Esophagus (tissue), 2 donors: ENCODE measurements at regions not wholly inside any gene's neighbourhood (a gene's known extent, or its start where the extent isn't known, plus 50 kb on each side); places are given as distances from the start of the nearest gene placed in this dataset.

Source experiments
- H3K27ac ChIP-seq, 2 donors: one replicate each; pipeline ENCODE4 v1.5.1; 2013; ENCODE audit warnings: low read depth in 2 of 2, mild to moderate bottlenecking in 2 of 2, inconsistent platforms in 1 of 2, low read length in 1 of 2, moderate library complexity in 1 of 2
- H3K27me3 ChIP-seq, 2 donors: one replicate each; pipeline ENCODE4 v1.6.1; 2013; ENCODE audit warnings: low read length in 2 of 2, control low read depth in 1 of 2, mild to moderate bottlenecking in 1 of 2; ENCODE audit not compliant: insufficient read depth in 2 of 2, control insufficient read depth in 1 of 2
- H3K36me3 ChIP-seq, 2 donors: one replicate each; pipeline ENCODE4 v1.6.1; 2013; ENCODE audit warnings: low read length in 1 of 2; ENCODE audit not compliant: control insufficient read depth in 2 of 2, insufficient read depth in 2 of 2
- H3K4me1 ChIP-seq, 2 donors: one replicate each; pipeline ENCODE4 v1.6.1; 2013; ENCODE audit warnings: low read length in 1 of 2; ENCODE audit not compliant: control insufficient read depth in 2 of 2, insufficient read depth in 2 of 2
- H3K4me3 ChIP-seq, 2 donors: one replicate each; pipeline ENCODE4 v1.5.1; 2013; ENCODE audit warnings: low read length in 2 of 2, mild to moderate bottlenecking in 2 of 2, low read depth in 1 of 2, moderate library complexity in 1 of 2
- H3K9me3 ChIP-seq, 2 donors: one replicate each; pipeline ENCODE4 v1.6.1; 2013; ENCODE audit warnings: mild to moderate bottlenecking in 2 of 2, low read depth in 1 of 2, low read length in 1 of 2, moderate library complexity in 1 of 2; ENCODE audit not compliant: control insufficient read depth in 2 of 2, insufficient read depth in 1 of 2
- WGBS, 2 donors: extraction: QIAGEN DNeasy Blood & Tissue Kit; methylation state at CpG; one replicate each; pipeline ENCODE4 v1.1.7; 2013; 5-methylcytosine and 5-hydroxymethylcytosine counted together
- donor health status: healthy with polysubstance abuse.
- donor health status: Bipolar disorder and iron deficiency.

DNA sequence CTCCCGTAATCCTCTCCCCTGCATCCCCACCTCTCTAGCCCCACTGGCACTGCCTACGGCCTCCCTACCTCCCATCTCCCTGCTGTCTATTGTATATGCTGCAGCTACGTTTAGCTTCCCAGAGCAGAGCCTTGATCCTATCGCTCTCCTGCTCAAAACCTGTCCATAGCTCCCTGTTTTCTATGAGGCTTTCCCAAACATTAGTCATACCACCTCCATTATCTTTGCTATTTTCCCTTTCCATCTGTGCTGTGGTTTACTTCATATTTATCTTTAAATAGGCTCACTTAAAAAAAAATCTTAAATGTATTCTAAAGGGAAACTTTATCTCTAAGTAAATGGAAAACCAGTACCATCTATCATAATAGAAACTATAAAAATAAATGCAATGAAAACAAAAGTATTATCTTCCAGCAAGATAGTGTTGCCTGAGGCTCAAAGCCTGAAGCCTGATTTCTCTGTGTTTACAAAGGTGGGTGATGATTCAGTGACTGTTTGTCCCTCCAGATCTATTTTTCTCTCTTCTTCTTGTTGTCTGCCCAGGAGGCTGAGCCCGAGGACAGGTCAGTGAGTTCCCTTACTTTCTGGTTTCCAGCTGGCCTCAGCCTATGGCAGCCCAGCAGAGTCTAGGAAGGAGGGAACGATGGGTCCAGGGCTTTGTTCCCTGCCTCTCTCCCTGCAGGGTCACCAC is 397.1 kb upstream of the CFAP20DC start:
- Histone ChIP-seq H3K9me3 (no peaks in the 10 kb centered on the region), H3K36me3 (no peaks in the 10 kb centered on the region), H3K27me3 (no peaks in the 10 kb centered on the region), H3K4me3 (no peak overlapping the region), H3K27ac (no peak overlapping the region), H3K4me1 (peaks cover 2% of the 10 kb centered on the region in 2 donors)
- 82 to 83% methylated on average over 6 of the region's 6 CpGs for WGBS, 2 donors

DNA sequence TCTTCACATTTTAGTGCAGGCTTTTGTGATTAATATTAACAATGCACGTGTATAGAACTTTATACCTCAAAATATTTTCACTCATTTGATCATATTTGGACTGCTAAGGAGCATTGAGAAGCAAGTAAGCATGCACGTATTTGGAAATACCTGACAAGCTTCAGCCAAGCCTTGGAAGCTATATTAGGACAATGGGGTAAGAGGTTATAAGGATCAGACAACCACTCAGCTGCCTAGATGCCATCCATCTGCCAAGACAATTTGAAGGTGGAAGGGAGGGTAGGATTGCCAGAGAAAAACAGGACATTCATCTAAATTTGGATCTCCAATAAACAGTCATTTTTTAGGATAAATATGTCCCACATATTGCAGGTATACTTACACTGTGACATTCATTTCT is 394.9 kb upstream of the CFAP20DC start:
- Histone ChIP-seq H3K4me3 (no peak overlapping the region), H3K36me3 (no peaks in the 10 kb centered on the region), H3K4me1 (no peaks in the 10 kb centered on the region), H3K27ac (no peak overlapping the region), H3K27me3 (no peaks in the 10 kb centered on the region), H3K9me3 (no peaks in the 10 kb centered on the region)
- 41 to 60% methylated on average over 2 of the region's 2 CpGs for WGBS, 2 donors

DNA sequence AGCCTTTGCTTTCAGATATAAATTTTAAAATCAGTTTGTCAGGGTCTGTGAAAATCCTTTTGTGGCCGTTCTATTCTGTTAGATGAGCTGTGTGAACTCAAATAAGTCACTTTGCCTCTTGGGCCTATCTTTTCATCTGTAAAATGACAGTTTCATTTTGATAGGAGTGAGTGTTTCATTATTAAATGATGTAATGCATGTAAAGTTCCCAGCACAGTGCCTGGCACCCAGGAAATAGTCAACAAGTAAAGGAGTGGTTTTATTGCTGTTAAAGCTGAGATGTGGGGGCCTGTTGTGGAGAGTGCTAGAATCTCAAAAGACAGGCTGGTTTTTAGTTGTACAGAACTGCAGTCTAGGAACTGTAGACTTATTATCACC is 394.5 kb upstream of the CFAP20DC start:
- WGBS, 2 donors = 37 to 48% methylated on average over 1 of the region's 1 CpG

DNA sequence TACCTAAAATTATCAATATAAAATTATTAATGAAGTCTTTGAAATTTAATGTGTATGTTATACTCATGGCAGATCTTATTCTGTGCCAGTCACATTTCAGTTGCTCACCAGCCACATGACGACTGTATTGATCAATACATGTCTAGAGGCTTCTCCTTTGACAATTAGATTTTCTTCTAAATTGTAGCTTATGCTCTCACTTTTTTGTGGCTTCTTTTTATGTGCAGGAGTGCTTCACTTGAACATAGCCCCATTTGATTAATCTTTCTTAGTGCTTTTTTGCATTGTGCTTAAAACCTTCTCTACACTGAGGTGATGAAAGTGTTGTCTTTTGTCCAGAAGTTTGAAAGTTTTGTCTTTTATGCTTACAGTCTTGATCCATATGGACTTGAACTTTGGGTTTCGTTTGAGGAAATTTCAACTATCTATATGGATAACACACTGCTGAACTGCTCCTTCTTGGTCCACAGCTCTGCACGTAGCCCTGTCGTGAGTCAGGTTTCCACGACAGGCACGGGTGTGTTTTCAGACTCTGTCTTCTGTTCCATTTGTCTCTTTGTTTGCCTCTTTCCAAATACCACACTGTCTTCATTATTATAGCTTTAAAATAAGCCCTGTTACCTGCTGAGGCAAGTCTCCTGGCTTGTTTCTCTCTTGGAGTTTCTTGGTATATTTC is 393.9 kb upstream of the CFAP20DC start:
- H3K27ac ChIP-seq = no peak overlapping the region
- H3K9me3 ChIP-seq = no peaks in the 10 kb centered on the region
- no peaks in the 10 kb centered on the region for H3K27me3 ChIP-seq
- no peaks in the 10 kb centered on the region for H3K4me1 ChIP-seq
- no peak overlapping the region for H3K4me3 ChIP-seq
- no peaks in the 10 kb centered on the region for H3K36me3 ChIP-seq
- WGBS, 2 donors = 49 to 69% methylated on average over 6 of the region's 6 CpGs

More for the DNA sequence above, 394.5 kb upstream of the CFAP20DC start:
- Histone ChIP-seq H3K36me3 (no peaks in the 10 kb centered on the region), H3K4me1 (no peaks in the 10 kb centered on the region), H3K9me3 (no peaks in the 10 kb centered on the region), H3K27ac (no peak overlapping the region), H3K27me3 (no peaks in the 10 kb centered on the region), H3K4me3 (no peak overlapping the region)

DNA sequence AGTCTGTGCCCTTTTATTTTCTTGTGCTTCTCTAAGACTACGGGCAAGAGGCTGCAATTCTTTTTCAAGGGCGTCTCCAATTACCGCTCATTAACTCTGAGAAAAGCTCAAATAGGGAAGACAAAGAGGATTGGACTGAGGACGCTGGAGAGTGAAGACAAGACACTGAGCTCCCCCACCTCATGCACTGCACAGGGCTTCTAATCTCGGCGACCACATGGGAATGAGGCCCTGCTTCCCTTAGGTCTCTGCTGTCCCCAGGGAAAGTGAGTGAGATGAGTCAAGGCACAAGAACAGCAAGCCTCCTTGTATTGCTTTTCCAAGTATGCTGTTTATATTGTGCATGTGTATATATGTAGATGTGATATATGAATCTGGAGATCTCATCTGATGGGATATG is 392.2 kb upstream of the CFAP20DC start:
- 79 to 84% methylated on average over 6 of the region's 6 CpGs for WGBS, 2 donors
- Histone ChIP-seq H3K4me1 (no peaks in the 10 kb centered on the region), H3K4me3 (no peak overlapping the region), H3K27me3 (no peaks in the 10 kb centered on the region), H3K27ac (no peak overlapping the region), H3K36me3 (no peaks in the 10 kb centered on the region), H3K9me3 (no peaks in the 10 kb centered on the region)

DNA sequence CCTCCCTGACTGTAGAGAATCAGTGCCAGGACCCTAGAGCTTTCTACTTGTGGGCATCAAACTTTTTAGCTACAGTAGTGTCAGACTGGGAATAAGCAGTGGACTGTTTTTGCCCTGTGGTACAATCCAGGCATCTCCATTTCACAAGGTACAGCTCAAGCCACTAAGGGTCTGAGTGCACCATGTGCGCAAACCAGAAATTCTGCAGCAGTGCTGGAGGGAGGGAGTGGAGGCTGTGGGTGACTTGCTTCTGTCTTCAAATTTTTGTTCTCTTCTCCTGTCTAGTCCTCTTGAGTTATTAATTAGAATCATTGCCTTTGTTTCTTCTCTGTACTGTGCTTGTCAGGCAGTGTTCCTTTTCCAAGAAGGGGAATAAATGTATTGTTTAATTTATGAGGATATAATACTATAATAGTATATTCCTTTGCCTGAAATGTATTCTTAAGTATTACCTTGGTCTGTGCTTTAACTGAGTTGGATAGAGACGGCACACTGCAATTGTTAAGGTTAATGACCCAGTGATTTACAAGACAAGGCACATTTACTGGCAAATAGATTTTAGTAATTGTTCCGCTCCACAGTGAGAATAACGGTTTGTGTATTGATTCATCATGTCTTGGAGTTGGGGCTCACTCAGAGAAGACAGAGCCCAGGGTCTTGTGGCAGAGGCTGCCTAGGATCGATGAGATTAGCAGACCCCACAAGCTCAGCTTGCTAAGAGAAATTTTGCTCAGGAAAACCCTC is 390.6 kb upstream of the CFAP20DC start:
- Histone ChIP-seq H3K4me3 (no peak overlapping the region), H3K36me3 (no peaks in the 10 kb centered on the region), H3K4me1 (no peaks in the 10 kb centered on the region), H3K27me3 (no peaks in the 10 kb centered on the region), H3K27ac (no peak overlapping the region), H3K9me3 (no peaks in the 10 kb centered on the region)
- 62 to 63% methylated on average over 5 of the region's 5 CpGs for WGBS, 2 donors

DNA sequence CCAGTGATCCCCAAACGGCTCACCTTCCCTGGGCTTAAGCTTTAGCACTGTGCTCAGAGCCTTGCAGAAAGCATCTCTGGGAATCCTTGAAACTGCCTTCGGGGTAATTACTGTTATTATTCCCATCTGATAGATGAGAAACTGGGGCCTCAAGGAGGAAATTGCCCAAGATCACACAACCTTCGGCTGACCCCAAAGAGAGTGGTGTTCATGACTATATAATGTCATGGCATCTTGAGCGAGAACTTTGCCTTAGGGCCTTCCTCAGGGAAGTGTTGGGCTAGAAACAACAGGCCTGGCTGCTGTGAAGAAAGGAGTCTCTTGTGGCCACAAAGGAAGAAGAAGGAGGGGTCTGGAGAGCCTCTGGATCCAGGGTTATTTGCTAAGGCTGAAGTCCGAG is 388.7 kb upstream of the CFAP20DC start:
- Histone ChIP-seq H3K4me3 (no peak overlapping the region), H3K27ac (no peak overlapping the region), H3K27me3 (no peaks in the 10 kb centered on the region), H3K9me3 (no peaks in the 10 kb centered on the region), H3K4me1 (no peaks in the 10 kb centered on the region), H3K36me3 (no peaks in the 10 kb centered on the region)
- 81 to 84% methylated on average over 5 of the region's 5 CpGs for WGBS, 2 donors

DNA sequence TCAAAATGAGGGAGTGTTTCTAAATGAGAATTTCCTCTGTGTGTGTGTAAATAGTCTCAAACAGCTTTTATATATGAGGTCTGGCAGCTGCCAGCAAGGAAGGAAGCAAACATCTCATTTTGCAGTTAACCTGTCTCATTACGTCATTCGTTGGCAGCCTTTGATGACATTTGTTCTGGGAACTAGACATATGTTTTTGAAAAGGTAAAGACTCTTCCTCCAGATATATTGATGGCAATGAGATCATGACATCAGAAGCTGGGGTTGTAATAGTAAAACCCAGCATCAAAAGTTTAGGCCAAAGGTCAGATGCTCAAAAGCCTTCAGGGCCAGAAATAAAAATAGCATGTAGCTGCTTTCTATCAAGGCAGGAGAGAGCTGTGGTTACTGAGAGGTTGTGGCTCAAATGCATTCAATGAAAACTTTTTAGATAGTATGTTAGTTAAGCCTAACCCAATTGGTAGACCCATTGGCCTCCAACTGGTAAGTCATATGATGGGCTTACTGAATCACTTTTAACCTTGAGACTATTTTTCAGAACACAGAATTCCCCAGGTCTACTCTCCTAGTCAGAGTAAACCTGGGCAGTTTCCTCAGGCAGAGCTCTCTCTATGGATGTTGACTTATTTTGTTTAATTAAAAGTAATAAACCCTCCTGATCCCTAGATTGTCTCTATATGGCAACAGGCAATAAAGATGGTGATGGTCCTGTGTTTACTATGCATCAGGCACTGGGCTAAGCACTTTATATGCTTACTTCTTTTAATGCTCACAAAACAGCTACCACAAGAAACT is 386.5 kb upstream of the CFAP20DC start:
- WGBS, 2 donors = 69 to 78% methylated on average over 2 of the region's 2 CpGs
- Histone ChIP-seq H3K27ac (no peak overlapping the region), H3K27me3 (no peaks in the 10 kb centered on the region), H3K9me3 (no peaks in the 10 kb centered on the region), H3K4me3 (no peak overlapping the region), H3K36me3 (no peaks in the 10 kb centered on the region), H3K4me1 (no peaks in the 10 kb centered on the region)

DNA sequence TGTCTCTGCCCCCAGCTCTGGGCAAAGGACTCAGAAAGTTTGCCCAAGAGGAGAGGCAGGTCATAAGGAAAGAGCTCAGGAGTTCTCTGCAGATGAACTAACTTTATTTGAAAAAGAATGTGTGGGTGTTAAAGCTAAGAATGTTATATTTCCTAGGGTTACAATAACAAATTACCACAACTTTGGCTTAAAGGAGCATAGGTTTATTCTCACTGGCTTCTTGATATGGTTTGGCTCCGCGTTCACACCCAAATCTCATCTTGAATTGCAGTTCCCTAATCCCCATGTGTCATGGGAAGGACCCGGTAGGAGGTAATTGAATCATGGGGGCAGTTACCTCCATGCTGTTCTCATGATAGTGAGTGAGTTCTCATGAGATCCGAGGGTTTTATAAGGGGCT is 383.7 kb upstream of the CFAP20DC start:
- 88 to 93% methylated on average over 4 of the region's 4 CpGs for WGBS, 2 donors
- no peaks in the 10 kb centered on the region for H3K36me3 ChIP-seq
- H3K27me3 ChIP-seq = no peaks in the 10 kb centered on the region
- H3K4me3 ChIP-seq = no peak overlapping the region
- no peaks in the 10 kb centered on the region for H3K4me1 ChIP-seq
- H3K27ac ChIP-seq = no peak overlapping the region
- H3K9me3 ChIP-seq = no peaks in the 10 kb centered on the region
